Osteoblast (primary cell): ENCODE measurements at regions not wholly inside any gene's neighbourhood (a gene's known extent, or its start where the extent isn't known, plus 50 kb on each side); places are given as distances from the start of the nearest gene placed in this dataset.
A peak's percentile ranks its signal among the peaks of the same experiment; 100 is the strongest.
"Not testable (repeated sequence)": the region's sequence is repeated elsewhere in the genome, so short reads cannot be mapped to it uniquely, and the experiment has no call there.

Source experiments
- DNase-seq: peaks from one replicate; pipeline ENCODE4 v3.0.0; 2011; ENCODE audit warnings: low spot score, mixed read lengths; ENCODE audit not compliant: insufficient read length; ENCODE audit errors: missing footprints
- H2AFZ ChIP-seq: 2 replicates; pipeline ENCODE4 v1.6.0; 2011; ENCODE audit warnings: mild to moderate bottlenecking, low read length
- H3K27ac ChIP-seq: 2 replicates; pipeline ENCODE4 v1.5.1; 2011; ENCODE audit warnings: mild to moderate bottlenecking, low read depth, low read length, moderate library complexity
- H3K27me3 ChIP-seq: 2 replicates; pipeline ENCODE4 v1.6.0; 2012; ENCODE audit warnings: mild to moderate bottlenecking, control low read depth, inconsistent platforms, low read length, moderate library complexity; ENCODE audit not compliant: insufficient read depth
- H3K36me3 ChIP-seq: 2 replicates; pipeline ENCODE4 v1.5.1; 2011; ENCODE audit warnings: mild to moderate bottlenecking, low read length, control low read depth, moderate library complexity; ENCODE audit not compliant: insufficient read depth
- H3K4me1 ChIP-seq: 2 replicates; pipeline ENCODE4 v1.5.1; 2011; ENCODE audit warnings: mild to moderate bottlenecking, low read length, control low read depth, moderate library complexity; ENCODE audit not compliant: insufficient read depth
- H3K4me2 ChIP-seq: 2 replicates; pipeline ENCODE4 v1.6.0; 2011; ENCODE audit warnings: mild to moderate bottlenecking, low read length; ENCODE audit not compliant: insufficient read depth
- H3K4me3 ChIP-seq: fragments of 200-600 bp; sonication (generic); 3 replicates; pipeline ENCODE4 v1.5.1; 2012; ENCODE audit warnings: mild to moderate bottlenecking, low read length, inconsistent platforms; ENCODE audit not compliant: insufficient read depth
- H3K79me2 ChIP-seq: 2 replicates; pipeline ENCODE4 v1.6.0; 2012; ENCODE audit warnings: mild to moderate bottlenecking, low read length, control low read depth, inconsistent platforms; ENCODE audit not compliant: insufficient read depth
- H3K9me3 ChIP-seq: 2 replicates; pipeline ENCODE4 v1.5.1; 2011; ENCODE audit warnings: low read depth, low read length, control low read depth
- H4K20me1 ChIP-seq: 2 replicates; pipeline ENCODE4 v1.6.0; 2012; ENCODE audit warnings: mild to moderate bottlenecking, low read length, control low read depth; ENCODE audit not compliant: insufficient read depth
- CTCF ChIP-seq: IDR thresholded peaks from 2 replicates; pipeline ENCODE4 v1.5.1; 2011; ENCODE audit warnings: mild to moderate bottlenecking, low read depth, low read length, moderate library complexity; ENCODE audit errors: extremely low read depth

GRCh38 chr13:46472384-46472783, 80.6 kb upstream of the LRCH1 start:
- Histone ChIP-seq H3K36me3 (no peaks in the 10 kb centered on the region), H3K9me3 (no peaks in the 10 kb centered on the region), H4K20me1 (no peaks in the 10 kb centered on the region), H3K27ac (no peak overlapping the region), H2AFZ (no peak overlapping the region), H3K79me2 (no peaks in the 10 kb centered on the region), H3K4me3 (no peak overlapping the region), H3K4me1 (peaks cover 28% of the 10 kb centered on the region), H3K4me2 (no peak overlapping the region), H3K27me3 (no peaks in the 10 kb centered on the region)
- DNase-seq, result no peak
- no peak for TF ChIP-seq CTCF

GRCh38 chr13:46469699-46470098, 82.6 kb upstream of the RUBCNL start:
- Histone ChIP-seq H3K27ac (peak overlapping the region; percentile 68), H3K4me2 (peak overlapping the region; percentile 39), H3K4me1 (peaks cover 21% of the 10 kb centered on the region)
- H4K20me1 ChIP-seq, H3K36me3 ChIP-seq, H2AFZ ChIP-seq, H3K79me2 ChIP-seq, DNase-seq, H3K27me3 ChIP-seq, H3K4me3 ChIP-seq, H3K9me3 ChIP-seq: not testable (repeated sequence)

DNA sequence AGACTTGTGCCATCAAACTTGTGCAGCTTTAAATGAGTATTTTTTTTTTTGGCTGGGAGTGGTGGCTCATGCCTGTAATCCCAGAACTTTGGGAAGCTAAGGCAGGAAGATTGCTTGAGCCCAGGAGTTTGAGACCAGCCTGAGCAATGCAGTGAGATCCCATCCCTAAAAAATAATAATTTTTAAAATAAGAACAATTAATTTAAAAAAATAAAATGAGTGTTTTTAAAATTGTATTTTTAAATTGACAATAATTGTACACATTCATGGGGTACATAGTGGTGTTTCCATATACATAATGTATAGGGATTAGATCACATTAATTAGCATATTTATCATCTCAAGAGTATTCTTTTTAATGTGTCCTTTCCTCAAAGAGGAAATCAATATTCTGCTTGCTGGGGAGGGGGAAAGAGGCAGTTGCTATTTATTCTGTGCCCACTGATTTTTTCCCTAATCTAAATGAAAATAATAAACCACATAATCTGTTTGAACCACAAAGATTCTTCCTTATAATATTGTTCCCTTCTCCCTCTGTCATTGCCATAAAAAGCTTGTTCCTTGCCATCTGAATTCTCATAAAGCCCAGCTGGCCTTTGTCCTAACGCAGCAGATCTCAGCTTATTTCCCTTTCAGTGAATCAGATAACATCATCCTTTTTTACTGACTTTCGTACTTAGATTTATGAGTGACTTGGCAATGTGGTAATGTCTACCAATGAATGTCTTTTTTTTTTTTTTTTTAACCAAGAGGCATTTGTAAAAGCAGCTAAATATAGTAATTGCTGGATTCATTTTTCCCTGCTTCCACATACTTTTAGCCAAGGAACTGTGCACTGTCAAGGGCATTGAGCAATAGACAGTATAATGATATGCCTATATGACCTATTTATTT, 81.8 kb upstream of the RUBCNL start:
- Histone ChIP-seq H3K79me2 (no peaks in the 10 kb centered on the region), H4K20me1 (no peaks in the 10 kb centered on the region), H3K36me3 (no peaks in the 10 kb centered on the region), H3K27ac (peak overlapping the region; percentile 74), H3K27me3 (no peaks in the 10 kb centered on the region), H3K4me3 (no peak overlapping the region), H3K4me1 (peaks cover 21% of the 10 kb centered on the region), H3K9me3 (no peaks in the 10 kb centered on the region), H3K4me2 (peak overlapping the region; percentile 13), H2AFZ (no peak overlapping the region)
- no peak for TF ChIP-seq CTCF
- DNase-seq, result peak; percentile 90

DNA sequence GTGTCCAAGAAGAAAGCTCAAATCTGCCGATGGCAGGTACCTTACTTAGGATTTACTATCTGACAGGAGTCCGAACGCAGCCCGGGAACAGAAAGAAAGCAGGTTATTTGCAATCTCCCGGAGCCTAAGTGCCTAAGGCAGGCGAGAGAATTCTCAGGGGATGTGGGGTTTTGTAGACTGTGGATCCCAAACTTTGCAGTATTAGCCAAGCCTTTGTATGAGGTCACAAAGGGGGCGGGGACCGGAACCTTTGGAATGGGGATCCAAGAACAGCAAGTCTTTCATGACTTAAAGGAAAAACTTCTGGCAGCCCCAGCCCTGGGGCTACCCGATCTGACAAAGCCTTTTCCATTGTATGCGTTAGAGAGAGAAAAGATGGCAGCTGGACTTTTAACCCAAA, 80.6 kb upstream of the RUBCNL start:
- H3K79me2 ChIP-seq, H3K36me3 ChIP-seq, H3K27ac ChIP-seq, H2AFZ ChIP-seq, DNase-seq, H4K20me1 ChIP-seq, H3K27me3 ChIP-seq, H3K9me3 ChIP-seq: not testable (repeated sequence)
- Histone ChIP-seq H3K4me3 (peak overlapping the region; percentile 33), H3K4me2 (peak overlapping the region; percentile 61), H3K4me1 (peaks cover 21% of the 10 kb centered on the region)

DNA sequence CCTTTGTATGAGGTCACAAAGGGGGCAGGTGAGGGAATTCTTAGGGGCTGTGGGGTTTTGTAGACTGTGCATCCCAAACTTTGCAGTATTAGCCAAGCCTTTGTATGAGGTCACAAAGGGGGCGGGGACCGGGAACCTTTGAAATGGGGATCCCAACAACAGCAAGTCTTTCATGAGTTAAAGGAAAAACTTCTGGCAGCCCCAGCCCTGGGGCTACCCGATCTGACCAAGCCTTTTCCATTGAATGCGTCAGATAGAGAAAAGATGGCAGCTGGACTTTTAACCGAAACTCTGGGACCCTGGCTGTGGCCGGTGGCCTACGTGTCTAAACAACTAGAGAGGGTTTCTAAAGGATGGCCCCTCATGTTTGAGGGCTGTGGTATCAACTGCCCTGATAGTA, 79.0 kb upstream of the RUBCNL start:
- H3K4me3 ChIP-seq, H2AFZ ChIP-seq, H3K4me2 ChIP-seq, H3K36me3 ChIP-seq, H3K79me2 ChIP-seq, H3K27me3 ChIP-seq, H3K9me3 ChIP-seq, DNase-seq, H4K20me1 ChIP-seq, H3K27ac ChIP-seq: not testable (repeated sequence)
- peaks cover 21% of the 10 kb centered on the region for H3K4me1 ChIP-seq
